ENCODE measurements at regions not wholly inside any gene's neighbourhood (a gene's known extent, or its start where the extent isn't known, plus 50 kb on each side); places are given as distances from the start of the nearest gene placed in this dataset.
A peak's percentile ranks its signal among the peaks of the same experiment; 100 is the strongest.

- intact Hi-C loops (cut with DNase I; ENCODE audit: low total_unique reads), result no loop called here
- no peak for TF ChIP-seq POLR2A (IDR thresholded peaks at IDR 0.05)
- TF ChIP-seq CTCF (IDR thresholded peaks at IDR 0.05), result peak in 5 of 7 experiments; percentile 17 to 72 (median 37)
- WGBS, 5 donors, result 5 to 12% (median 8%) methylated on average over 35 to 64 of the region's 64 CpGs
- Histone ChIP-seq H3K27ac (no peak overlapping the region), H3K9me3 (no peaks in the 10 kb centered on the region), H3K36me3 (no peaks in the 10 kb centered on the region), H3K27me3 (peaks cover 0 to 37% (median 5%) of the 10 kb centered on the region in 3 donors), H3K4me1 (peaks cover 3 to 10% (median 8%) of the 10 kb centered on the region in 4 donors), H3K4me3 (peak overlapping the region; percentile 25 to 37 (median 30))
- DNase-seq, result peak; percentile 35 to 80
Measured at GRCh38 chr18:77899972-77900754, 650.5 kb downstream of the GALR1 start.

GRCh38 chr18:77905011-77905410, 655.4 kb downstream of the GALR1 start:
- H3K4me3 ChIP-seq, result no peak overlapping the region
- peaks cover 0 to 5% (median 3%) of the 10 kb centered on the region in 4 donors for H3K4me1 ChIP-seq
- no peak for TF ChIP-seq POLR2AphosphoS5 (IDR thresholded peaks at IDR 0.05)
- no peak for TF ChIP-seq CTCF (IDR thresholded peaks at IDR 0.05)
- TF ChIP-seq POLR2A (IDR thresholded peaks at IDR 0.05), result no peak
- peaks cover 0 to under 1% (median 0%) of the 10 kb centered on the region in 3 donors for H3K27me3 ChIP-seq
- no peak for DNase-seq
- H3K36me3 ChIP-seq, result no peaks in the 10 kb centered on the region
- no peaks in the 10 kb centered on the region for H3K9me3 ChIP-seq
- no peak overlapping the region for H3K27ac ChIP-seq
- intact Hi-C loops (cut with DNase I; ENCODE audit: low total_unique reads), result no loop called here
- WGBS, 5 donors, result 85 to 91% (median 88%) methylated on average over 13 of the region's 13 CpGs

- Histone ChIP-seq H3K4me3 (no peak overlapping the region), H3K4me1 (peaks cover 0 to under 1% (median under 1%) of the 10 kb centered on the region in 4 donors), H3K27ac (no peak overlapping the region), H3K9me3 (no peaks in the 10 kb centered on the region), H3K36me3 (no peaks in the 10 kb centered on the region), H3K27me3 (peaks cover 0 to 4% (median 0%) of the 10 kb centered on the region in 3 donors)
- 84 to 92% (median 88%) methylated on average over 7 to 34 of the region's 34 CpGs for WGBS, 5 donors
- TF ChIP-seq POLR2AphosphoS5 (IDR thresholded peaks at IDR 0.05), result no peak
- no peak for TF ChIP-seq EP300 (IDR thresholded peaks at IDR 0.05)
- no peak for TF ChIP-seq POLR2A (IDR thresholded peaks at IDR 0.05)
- TF ChIP-seq CTCF (IDR thresholded peaks at IDR 0.05), result no peak
- no peak for DNase-seq
- intact Hi-C loops (cut with DNase I; ENCODE audit: low total_unique reads), result no loop called here
Measured at GRCh38 chr18:77905449-77906055, 655.9 kb downstream of the GALR1 start.

GRCh38 chr18:77906103-77906892, 656.6 kb downstream of the GALR1 start:
- H3K27me3 ChIP-seq, result peaks cover 0 to 11% (median 0%) of the 10 kb centered on the region in 3 donors
- no peak for DNase-seq
- 71 to 75% (median 74%) methylated on average over 27 of the region's 27 CpGs for WGBS, 5 donors
- intact Hi-C loops (cut with DNase I; ENCODE audit: low total_unique reads), result no loop called here
- H3K4me1 ChIP-seq, result no peaks in the 10 kb centered on the region
- no peak for TF ChIP-seq POLR2A (IDR thresholded peaks at IDR 0.05)
- TF ChIP-seq POLR2AphosphoS5 (IDR thresholded peaks at IDR 0.05), result no peak
- TF ChIP-seq EP300 (IDR thresholded peaks at IDR 0.05), result no peak
- no peak for TF ChIP-seq CTCF (IDR thresholded peaks at IDR 0.05)
- H3K9me3 ChIP-seq, result no peaks in the 10 kb centered on the region
- H3K36me3 ChIP-seq, result no peaks in the 10 kb centered on the region
- H3K27ac ChIP-seq, result no peak overlapping the region
- no peak overlapping the region for H3K4me3 ChIP-seq
